Epithelial cell of prostate (primary cell): ENCODE measurements at regions not wholly inside any gene's neighbourhood (a gene's known extent, or its start where the extent isn't known, plus 50 kb on each side); places are given as distances from the start of the nearest gene placed in this dataset.
"Not testable (repeated sequence)": the region's sequence is repeated elsewhere in the genome, so short reads cannot be mapped to it uniquely, and the experiment has no call there.

Experiments
- DNase-seq: peaks from one replicate; pipeline ENCODE4 v3.0.0-alpha.2; 2011; ENCODE audit warnings: low read depth, low spot score
- H3K27ac ChIP-seq: fragments of 450-650 bp; 2 replicates; pipeline ENCODE4 v1.5.1; 2017; ENCODE audit warnings: mild to moderate bottlenecking

DNA sequence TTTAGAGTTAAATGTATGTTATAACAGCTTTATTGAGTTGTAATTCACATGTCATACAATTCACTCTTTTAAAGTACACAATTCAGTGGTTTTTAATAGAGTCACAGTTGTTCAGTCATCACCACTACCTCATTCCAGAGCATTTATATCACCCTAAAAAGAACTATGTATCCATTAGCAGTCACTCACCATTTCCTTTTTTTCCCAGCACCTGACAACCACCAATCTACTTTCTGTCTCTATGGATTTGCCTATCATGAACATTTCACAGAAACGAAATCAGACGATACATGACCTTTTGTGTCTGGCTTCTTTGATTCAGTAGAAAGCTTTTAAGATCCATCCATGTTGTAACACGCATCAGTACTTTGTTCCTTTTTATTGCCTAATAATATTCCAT is 52.9 kb upstream of the FRAS1 start:
- peak overlapping the region; percentile 49 for H3K27ac ChIP-seq
- DNase-seq, result peak; percentile 80

DNA sequence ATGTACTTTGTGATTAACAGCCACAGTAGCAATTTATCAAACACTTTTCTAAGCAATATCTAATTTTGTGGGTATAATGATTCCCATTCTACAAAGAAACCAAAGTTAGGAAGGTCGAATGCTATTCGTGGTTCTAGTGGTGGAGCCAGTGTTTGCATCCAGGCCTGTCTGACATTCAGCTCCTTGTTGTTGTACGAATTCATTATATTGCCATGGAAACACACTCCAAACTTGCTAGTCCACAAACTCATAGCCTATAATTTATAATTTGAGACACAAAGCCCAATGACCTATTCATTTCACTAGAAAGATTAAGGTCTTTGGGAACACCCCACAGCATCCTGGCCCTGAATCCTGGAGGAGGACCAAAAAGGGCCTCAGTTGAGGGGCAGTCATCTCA is 52.0 kb upstream of the FRAS1 start:
- DNase-seq, result no peak
- H3K27ac ChIP-seq, result peak overlapping the region; percentile 49

DNA sequence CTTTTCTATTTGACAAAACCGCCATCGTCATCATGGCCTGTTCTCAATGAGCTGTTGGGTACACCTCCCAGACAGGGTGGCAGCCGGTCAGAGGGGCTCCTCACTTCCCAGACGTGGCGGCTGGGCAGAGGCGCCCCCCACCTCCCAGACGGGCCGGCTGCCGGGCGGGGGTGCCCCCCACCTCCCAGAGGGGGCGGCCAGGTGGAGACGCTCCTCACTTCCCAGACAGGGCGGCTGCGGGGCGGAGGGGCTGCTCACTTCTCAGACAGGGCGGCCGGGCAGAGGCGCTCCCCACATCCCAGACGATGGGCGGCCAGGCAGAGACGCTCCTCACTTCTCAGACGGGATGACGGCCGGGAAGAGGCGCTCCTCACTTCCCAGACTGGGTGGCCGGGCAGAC is 50.1 kb upstream of the FRAS1 start:
- not testable (repeated sequence) for H3K27ac ChIP-seq, DNase-seq
